Kidney (tissue), 13 donors: ENCODE measurements at regions not wholly inside any gene's neighbourhood (a gene's known extent, or its start where the extent isn't known, plus 50 kb on each side); places are given as distances from the start of the nearest gene placed in this dataset.
A peak's percentile ranks its signal among the peaks of the same experiment; 100 is the strongest.

Experiments
- DNase-seq, 5 donors: peaks; one replicate each; pipeline ENCODE4 v3.0.0-alpha.2; 2013 to 2020
- FAIRE-seq: peaks from 2 replicates; lab custom pipeline; 2012; peaks lifted over from hg19 to GRCh38; lab: Jason Lieb, UNC
- H3K27ac ChIP-seq, 2 donors: one replicate each; pipeline ENCODE4 v1.7.0; 2013; ENCODE audit warnings: low read depth in 2 of 2, low read length in 2 of 2, inconsistent platforms in 1 of 2
- H3K27me3 ChIP-seq: one replicate; pipeline ENCODE4 v1.7.1; 2013; ENCODE audit warnings: low read length, inconsistent platforms; ENCODE audit not compliant: control insufficient read depth, insufficient read depth
- H3K36me3 ChIP-seq, 3 donors: one replicate each; pipeline versions ENCODE4 v1.7.0 to v1.7.1; 2013; ENCODE audit warnings: low read length in 3 of 3, control low read depth in 1 of 3, inconsistent platforms in 1 of 3; ENCODE audit not compliant: insufficient read depth in 3 of 3, control insufficient read depth in 2 of 3
- H3K4me1 ChIP-seq, 3 donors: one replicate each; pipeline versions ENCODE4 v1.7.0 to v1.7.1; 2013; ENCODE audit warnings: low read length in 3 of 3, inconsistent platforms in 1 of 3, low read depth in 1 of 3; ENCODE audit not compliant: control insufficient read depth in 2 of 3, insufficient read depth in 2 of 3
- H3K4me3 ChIP-seq, 3 donors: one replicate each; pipeline versions ENCODE4 v1.7.0 to v1.8.1; 2013; ENCODE audit warnings: low read length in 3 of 3, control low read depth in 1 of 3, inconsistent platforms in 1 of 3
- H3K9ac ChIP-seq, 3 donors: one replicate each; pipeline versions ENCODE4 v1.7.0 to v1.7.1; 2013; ENCODE audit warnings: low read length in 3 of 3, control low read depth in 1 of 3, inconsistent platforms in 1 of 3
- H3K9me3 ChIP-seq, 3 donors: one replicate each; pipeline versions ENCODE4 v1.7.0 to v1.7.1; 2013; ENCODE audit warnings: low read length in 3 of 3, control low read depth in 1 of 3, inconsistent platforms in 1 of 3; ENCODE audit not compliant: control insufficient read depth in 2 of 3, insufficient read depth in 1 of 3
- CTCF ChIP-seq: IDR thresholded peaks from 3 replicates; pipeline ENCODE4 v1.5.1; 2012; ENCODE audit warnings: mild to moderate bottlenecking, moderate library complexity, borderline replicate concordance; ENCODE audit not compliant: insufficient read depth; ENCODE audit errors: extremely low read depth
- intact Hi-C: fragments of 100-400 bp; cut with DNase I; formaldehyde crosslinking; loops from one replicate; pipeline ENCODE4 v1.11.1; 2022
- donor health status: control.
- donor health status: control.
- donor health status: control.
- donor health status: control.
- donor health status: control.
- donor health status: DM: yes; HTN: yes; CAD: no.
- donor health status: Normal renal cell carcinoma (clear cell type).

GRCh38 chr19:30679153-30679702, 307.0 kb downstream of the ZNF536 start:
- Histone ChIP-seq H3K4me3 (no peak overlapping the region), H3K4me1 (no peaks in the 10 kb centered on the region), H3K27ac (no peak overlapping the region), H3K36me3 (no peaks in the 10 kb centered on the region), H3K9ac (no peak overlapping the region), H3K9me3 (no peaks in the 10 kb centered on the region), H3K27me3 (no peaks in the 10 kb centered on the region)
- FAIRE-seq (no peak), DNase-seq (peak in 1 of 5 donors; percentile 62)
- no peak for TF ChIP-seq CTCF
- intact Hi-C loops, result loop anchor here (10.0 kb wide), 1 partner anchor 1546 kb away; no protein-coding TSS in a partner anchor

- TF ChIP-seq CTCF, result no peak
- Histone ChIP-seq H3K36me3 (no peaks in the 10 kb centered on the region), H3K27ac (no peak overlapping the region), H3K9me3 (no peaks in the 10 kb centered on the region), H3K9ac (no peak overlapping the region), H3K4me3 (no peak overlapping the region), H3K4me1 (no peaks in the 10 kb centered on the region), H3K27me3 (no peaks in the 10 kb centered on the region)
- DNase-seq (peak in 1 of 5 donors; percentile 58), FAIRE-seq (no peak)
- intact Hi-C loops, result loop anchor here (10.0 kb wide), 1 partner anchor 1547 kb away; no protein-coding TSS in a partner anchor
Measured at GRCh38 chr19:30678168-30678567, 306.0 kb downstream of the ZNF536 start.

DNA sequence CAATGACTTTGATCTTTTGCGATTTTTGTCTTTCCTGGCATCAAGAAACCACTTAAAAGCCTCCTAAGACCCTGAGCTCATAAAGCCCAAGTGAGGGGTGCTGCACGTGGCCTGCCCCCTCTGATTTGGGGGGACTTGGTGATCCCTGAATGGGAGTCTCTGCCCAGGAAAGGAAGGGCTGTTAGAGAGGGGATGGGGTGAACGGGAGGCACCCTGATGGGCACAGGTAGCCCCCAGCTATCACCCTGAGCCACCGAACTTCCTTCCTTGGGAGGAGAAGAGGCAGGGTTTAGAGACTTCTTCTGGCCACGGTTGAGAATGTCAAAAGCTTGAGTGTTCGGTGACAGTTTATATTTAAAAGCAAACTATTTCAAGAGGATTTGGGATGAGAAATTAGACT, 305.5 kb downstream of the ZNF536 start:
- intact Hi-C loops, result loop anchor here (10.0 kb wide), 1 partner anchor 1547 kb away; no protein-coding TSS in a partner anchor
- H3K36me3 ChIP-seq, result no peaks in the 10 kb centered on the region
- H3K27ac ChIP-seq, result no peak overlapping the region
- H3K9me3 ChIP-seq, result no peaks in the 10 kb centered on the region
- H3K4me3 ChIP-seq, result no peak overlapping the region
- FAIRE-seq (no peak), DNase-seq (no peak)
- TF ChIP-seq CTCF, result no peak
- no peaks in the 10 kb centered on the region for H3K4me1 ChIP-seq
- H3K9ac ChIP-seq, result no peak overlapping the region
- H3K27me3 ChIP-seq, result no peaks in the 10 kb centered on the region
